ENCODE measurements at regions not wholly inside any gene's neighbourhood (a gene's known extent, or its start where the extent isn't known, plus 50 kb on each side); places are given as distances from the start of the nearest gene placed in this dataset.

- Histone ChIP-seq H3K36me3 (ENCODE audit: control insufficient read depth in 2 of 4, insufficient read depth in 4 of 4, low read length in 3 of 4) (no peaks in the 10 kb centered on the region), H2BK120ac (replicated peaks; ENCODE audit: low read depth, low read length) (no peak overlapping the region), H2AK5ac (ENCODE audit: low read depth, low read length) (no peak overlapping the region), H2AFZ (ENCODE audit: low read length) (no peak overlapping the region), H2BK20ac (ENCODE audit: low read length) (no peak overlapping the region), H3K79me2 (ENCODE audit: control insufficient read depth in 1 of 2, insufficient read depth in 2 of 2, low read length in 2 of 2) (no peaks in the 10 kb centered on the region), H3K23ac (ENCODE audit: insufficient read length) (no peak overlapping the region), H3K14ac (ENCODE audit: insufficient read length) (no peak overlapping the region), H3K27me3 (replicated peaks in 1 of 4; ENCODE audit: control insufficient read depth in 3 of 4, extremely low read depth in 1 of 4, insufficient read depth in 3 of 4, low read length in 3 of 4) (no peaks in the 10 kb centered on the region), H3K56ac (replicated peaks; ENCODE audit: insufficient read length, low read depth, low read length) (no peak overlapping the region), H3K23me2 (ENCODE audit: low read depth, low read length) (no peaks in the 10 kb centered on the region), H3K18ac (ENCODE audit: extremely low read depth, low read length) (no peak overlapping the region), H3K4ac (replicated peaks; ENCODE audit: insufficient read length, low read depth, low read length) (no peak overlapping the region), H4K8ac (ENCODE audit: extremely low read depth, insufficient read depth, low read length) (no peak overlapping the region), H3K9me3 (ENCODE audit: insufficient read depth in 2 of 2, low read depth in 1 of 2, low read length in 1 of 2) (no peaks in the 10 kb centered on the region), H3K4me1 (replicated peaks in 1 of 4; ENCODE audit: control insufficient read depth in 3 of 4, insufficient read depth in 4 of 4, low read length in 3 of 4) (no peaks in the 10 kb centered on the region), H3K9ac (replicated peaks in 1 of 4; ENCODE audit: extremely low read depth in 1 of 4, low read depth in 3 of 4, low read length in 3 of 4) (no peak overlapping the region), H4K91ac (replicated peaks; ENCODE audit: insufficient read length, low read length) (no peak overlapping the region), H3K4me2 (ENCODE audit: insufficient read depth in 1 of 2, low read depth in 2 of 2, low read length in 2 of 2) (no peak overlapping the region), H3K4me3 (ENCODE audit: extremely low read depth in 1 of 4, insufficient read depth in 2 of 4, low read depth in 3 of 4, low read length in 4 of 4) (no peak overlapping the region), H3K27ac (ENCODE audit: low read depth, low read length) (no peak overlapping the region), H4K20me1 (replicated peaks in 1 of 2; ENCODE audit: control insufficient read depth in 1 of 2, insufficient read depth in 2 of 2, low read length in 2 of 2) (no peaks in the 10 kb centered on the region), H2BK5ac (ENCODE audit: low read depth, low read length) (no peak overlapping the region), H4K5ac (ENCODE audit: insufficient read length, low read depth, low read length) (no peak overlapping the region), H3K79me1 (ENCODE audit: low read depth, low read length) (no peaks in the 10 kb centered on the region), H2BK12ac (ENCODE audit: low read depth, low read length) (no peak overlapping the region), H2BK15ac (ENCODE audit: low read length) (no peak overlapping the region)
- ChIA-PET POLR2A (ENCODE audit: partially characterized antibody) (no interaction called here), CTCF (ENCODE audit: partially characterized antibody) (interaction anchor here (1.4 kb wide), 1 partner anchor 62 kb away, joined by 4 read pairs; no protein-coding TSS in a partner anchor)
- FAIRE-seq = no peak
- WGBS, 2 experiments (ENCODE audit: extremely low coverage in 1 of 2, insufficient coverage in 1 of 2, insufficient read length in 1 of 2, insufficient replicate concordance in 2 of 2, low coverage in 1 of 2, low lambda C conversion rate in 2 of 2, missing lambda C conversion rate in 1 of 2) = 82% methylated on average over 1 of the region's 1 CpG; no CpG with 5 or more reads in 1 of the 2 experiments
- TF ChIP-seq MAFK (IDR thresholded peaks at IDR 0.05; ENCODE audit: low read depth, low read length) (no peak), KDM5A (IDR thresholded peaks at IDR 0.05; ENCODE audit: low read length) (no peak), RXRA (IDR thresholded peaks at IDR 0.05; ENCODE audit: insufficient read depth, low read depth, low read length) (no peak), KDM1A (IDR thresholded peaks at IDR 0.05; ENCODE audit: borderline replicate concordance, low read length) (no peak), YY1 (IDR thresholded peaks at IDR 0.05; ENCODE audit: low read depth, low read length) (no peak), CEBPB (IDR thresholded peaks at IDR 0.05; ENCODE audit: low read depth, low read length) (no peak)
- TF ChIP-seq, protein P1, sequence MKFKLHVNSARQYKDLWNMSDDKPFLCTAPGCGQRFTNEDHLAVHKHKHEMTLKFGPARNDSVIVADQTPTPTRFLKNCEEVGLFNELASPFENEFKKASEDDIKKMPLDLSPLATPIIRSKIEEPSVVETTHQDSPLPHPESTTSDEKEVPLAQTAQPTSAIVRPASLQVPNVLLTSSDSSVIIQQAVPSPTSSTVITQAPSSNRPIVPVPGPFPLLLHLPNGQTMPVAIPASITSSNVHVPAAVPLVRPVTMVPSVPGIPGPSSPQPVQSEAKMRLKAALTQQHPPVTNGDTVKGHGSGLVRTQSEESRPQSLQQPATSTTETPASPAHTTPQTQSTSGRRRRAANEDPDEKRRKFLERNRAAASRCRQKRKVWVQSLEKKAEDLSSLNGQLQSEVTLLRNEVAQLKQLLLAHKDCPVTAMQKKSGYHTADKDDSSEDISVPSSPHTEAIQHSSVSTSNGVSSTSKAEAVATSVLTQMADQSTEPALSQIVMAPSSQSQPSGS (IDR thresholded peaks at IDR 0.05; ENCODE audit: low read length) = no peak
- no peak for DNase-seq (ENCODE audit: low read depth in 1 of 2, low spot score in 2 of 2)
Observed at GRCh38 chr2:117679952-117680351, 134.5 kb upstream of the DDX18 start.
